ENCODE measurements at regions not wholly inside any gene's neighbourhood (a gene's known extent, or its start where the extent isn't known, plus 50 kb on each side); places are given as distances from the start of the nearest gene placed in this dataset.

DNA sequence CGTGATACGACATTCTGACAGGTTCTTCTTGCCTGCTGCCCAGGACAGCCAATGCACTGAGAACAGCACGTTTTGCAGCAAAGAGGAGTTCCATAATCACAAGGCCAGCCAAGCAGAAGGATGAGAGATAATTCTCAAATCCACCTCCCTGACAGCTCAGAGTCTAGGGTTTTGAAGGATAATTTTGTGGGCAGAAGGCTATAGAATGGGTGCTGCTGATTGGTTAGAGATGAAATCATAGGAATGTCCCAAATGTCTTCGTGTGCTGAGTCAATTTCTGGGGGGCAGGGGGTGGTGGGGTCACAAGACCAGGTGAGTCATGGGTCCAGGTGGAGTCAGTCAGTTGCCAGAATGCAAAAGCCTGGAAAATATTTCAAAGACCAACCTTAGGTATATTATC is 175.5 kb upstream of the SLC30A5 start:
- Histone ChIP-seq H3K27ac (no peak overlapping the region), H3K4me3 (no peak overlapping the region), H3K27me3 (no peaks in the 10 kb centered on the region), H3K36me3 (no peaks in the 10 kb centered on the region), H3K9me3 (peaks cover 0 to 7% of the 10 kb centered on the region in 2 donors), H3K4me1 (no peaks in the 10 kb centered on the region)
- ATAC-seq (no peak), DNase-seq (no peak)
- intact Hi-C loops (cut with DNase I): no loop called here
- TF ChIP-seq, protein P1, sequence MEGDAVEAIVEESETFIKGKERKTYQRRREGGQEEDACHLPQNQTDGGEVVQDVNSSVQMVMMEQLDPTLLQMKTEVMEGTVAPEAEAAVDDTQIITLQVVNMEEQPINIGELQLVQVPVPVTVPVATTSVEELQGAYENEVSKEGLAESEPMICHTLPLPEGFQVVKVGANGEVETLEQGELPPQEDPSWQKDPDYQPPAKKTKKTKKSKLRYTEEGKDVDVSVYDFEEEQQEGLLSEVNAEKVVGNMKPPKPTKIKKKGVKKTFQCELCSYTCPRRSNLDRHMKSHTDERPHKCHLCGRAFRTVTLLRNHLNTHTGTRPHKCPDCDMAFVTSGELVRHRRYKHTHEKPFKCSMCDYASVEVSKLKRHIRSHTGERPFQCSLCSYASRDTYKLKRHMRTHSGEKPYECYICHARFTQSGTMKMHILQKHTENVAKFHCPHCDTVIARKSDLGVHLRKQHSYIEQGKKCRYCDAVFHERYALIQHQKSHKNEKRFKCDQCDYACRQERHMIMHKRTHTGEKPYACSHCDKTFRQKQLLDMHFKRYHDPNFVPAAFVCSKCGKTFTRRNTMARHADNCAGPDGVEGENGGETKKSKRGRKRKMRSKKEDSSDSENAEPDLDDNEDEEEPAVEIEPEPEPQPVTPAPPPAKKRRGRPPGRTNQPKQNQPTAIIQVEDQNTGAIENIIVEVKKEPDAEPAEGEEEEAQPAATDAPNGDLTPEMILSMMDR (IDR thresholded peaks at IDR 0.05): no peak

DNA sequence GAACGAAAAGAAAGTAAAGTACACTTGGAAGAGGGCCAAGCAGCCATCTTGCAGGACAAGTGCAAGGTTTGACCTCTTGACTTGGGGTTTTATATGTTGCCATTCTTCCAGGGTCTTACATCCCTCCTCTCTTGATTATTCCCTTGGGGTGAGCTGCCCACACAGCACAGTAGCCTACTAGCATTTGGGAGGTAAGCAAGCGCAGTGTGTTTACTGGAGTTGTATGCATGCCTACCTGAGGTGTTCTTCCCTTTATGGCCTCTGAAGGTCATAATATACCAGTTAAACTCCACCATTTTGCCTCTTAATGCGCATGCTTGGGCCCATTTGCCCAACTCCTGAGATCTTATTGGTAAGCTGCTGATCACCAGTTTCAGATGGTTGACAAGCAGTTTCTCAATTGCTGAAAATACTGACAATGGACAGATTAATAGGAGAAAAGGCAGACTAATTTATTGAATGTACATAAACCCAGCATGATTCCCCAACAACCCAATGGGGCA is 173.8 kb upstream of the SLC30A5 start:
- intact Hi-C loops (cut with DNase I): no loop called here
- Histone ChIP-seq H3K36me3 (no peaks in the 10 kb centered on the region), H3K4me1 (no peaks in the 10 kb centered on the region), H3K27me3 (no peaks in the 10 kb centered on the region), H3K27ac (no peak overlapping the region), H3K4me3 (no peak overlapping the region), H3K9me3 (peaks cover 0 to 7% of the 10 kb centered on the region in 2 donors)
- ATAC-seq: no peak
- TF ChIP-seq, protein P1 (IDR thresholded peaks at IDR 0.05): no peak
- DNase-seq: no peak

DNA sequence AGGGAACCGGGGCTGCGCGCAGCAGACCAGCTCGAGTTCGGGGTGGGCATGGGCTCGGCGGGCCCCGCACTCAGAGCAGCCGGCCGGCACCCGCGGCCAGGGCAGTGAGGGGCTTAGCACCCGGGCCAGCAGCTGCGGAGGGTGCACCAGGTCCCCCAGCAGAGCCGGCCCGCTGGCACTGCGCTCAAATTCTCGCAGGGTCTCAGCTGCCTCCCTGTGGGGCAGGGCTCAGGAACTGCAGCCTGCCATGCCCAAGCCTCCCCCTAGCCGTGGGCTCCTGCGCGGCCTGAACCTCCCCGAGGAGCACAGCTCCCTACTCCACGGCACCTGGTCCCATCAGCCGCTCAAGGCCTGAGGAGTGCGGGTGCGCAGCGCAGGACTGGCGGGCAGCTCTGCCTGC is 172.9 kb upstream of the SLC30A5 start:
- DNase-seq (peak in 1 of 4 donors; percentile 72), ATAC-seq (no peak)
- Histone ChIP-seq H3K4me3 (no peak overlapping the region), H3K9me3 (peaks cover 0 to 7% of the 10 kb centered on the region in 2 donors), H3K27ac (no peak overlapping the region), H3K36me3 (no peaks in the 10 kb centered on the region), H3K4me1 (no peaks in the 10 kb centered on the region), H3K27me3 (no peaks in the 10 kb centered on the region)
- intact Hi-C loops (cut with DNase I): no loop called here
- TF ChIP-seq, protein P1 (IDR thresholded peaks at IDR 0.05): no peak

DNA sequence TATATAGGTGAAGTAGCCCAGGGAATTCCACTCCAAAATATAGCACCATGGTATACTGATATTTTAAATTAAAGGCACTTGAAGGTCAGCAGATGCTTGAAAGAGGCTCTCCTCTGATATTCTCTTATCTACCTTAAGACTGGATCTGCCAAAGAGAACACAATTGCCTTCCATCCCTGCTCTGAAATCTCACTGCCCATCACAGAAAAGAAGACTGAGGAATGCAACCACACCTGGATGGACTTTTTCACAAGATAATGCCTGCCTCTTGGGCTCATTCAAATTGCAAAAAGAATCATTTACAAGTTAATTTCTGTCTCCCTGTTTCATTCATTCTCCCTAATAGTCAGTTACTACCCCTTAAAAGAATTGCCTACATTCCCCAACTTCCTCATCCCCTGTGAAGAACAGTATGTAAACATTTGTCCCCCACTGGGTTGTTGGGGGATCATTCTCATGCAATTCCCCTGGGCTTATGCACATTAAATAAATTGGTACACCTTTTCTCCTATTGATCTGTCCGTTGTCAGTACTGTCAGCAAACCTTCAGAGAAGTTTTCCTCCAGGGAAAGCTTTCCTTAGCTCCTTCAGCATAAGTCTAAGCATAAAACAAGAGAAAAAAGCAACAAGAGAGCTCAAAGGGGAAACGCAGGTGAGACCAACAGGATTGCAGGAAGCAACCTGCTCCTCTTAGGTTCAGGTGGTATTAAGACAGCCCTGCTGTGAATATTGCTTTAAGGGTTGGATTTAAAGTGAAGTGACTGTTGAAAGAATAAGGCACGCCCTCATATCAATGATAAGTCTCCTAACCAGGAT is 171.4 kb upstream of the SLC30A5 start:
- intact Hi-C loops (cut with DNase I): no loop called here
- no peaks in the 10 kb centered on the region for H3K27me3 ChIP-seq
- peaks cover 0 to 7% of the 10 kb centered on the region in 2 donors for H3K9me3 ChIP-seq
- no peaks in the 10 kb centered on the region for H3K36me3 ChIP-seq
- TF ChIP-seq, protein P1 (IDR thresholded peaks at IDR 0.05): no peak
- ATAC-seq (no peak), DNase-seq (no peak)
- H3K4me3 ChIP-seq: no peak overlapping the region
- H3K27ac ChIP-seq: no peak overlapping the region
- H3K4me1 ChIP-seq: no peaks in the 10 kb centered on the region

DNA sequence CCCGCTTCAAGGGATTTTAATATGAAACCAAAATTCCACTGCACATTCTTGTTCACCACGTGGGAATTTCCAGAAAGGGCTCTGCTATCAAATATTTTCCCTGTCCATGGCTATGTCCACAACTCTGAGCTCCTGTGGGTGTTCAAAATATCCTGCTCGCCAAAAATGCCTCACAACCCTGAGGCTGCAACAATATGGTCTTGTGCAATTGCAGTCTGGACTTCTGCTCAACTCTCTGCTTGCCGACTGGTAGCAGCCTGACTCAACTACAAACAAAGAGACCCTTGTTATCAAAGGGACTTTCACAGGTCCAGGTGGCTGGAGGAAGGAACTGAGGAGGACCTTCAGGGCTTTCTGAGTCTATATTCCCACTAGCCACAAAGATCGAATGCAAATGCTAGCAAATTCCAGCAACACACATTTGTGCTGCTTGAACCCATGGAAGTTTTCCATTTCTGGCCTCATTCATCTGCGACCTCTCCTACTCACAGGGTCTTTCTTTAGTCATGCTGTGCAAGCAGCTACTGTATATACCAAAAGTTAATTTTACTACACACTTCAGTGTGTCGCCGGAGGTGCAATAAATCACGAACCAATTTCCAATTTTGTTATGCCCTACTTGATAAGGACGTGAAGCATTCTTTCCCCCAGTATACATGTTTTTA is 169.2 kb upstream of the SLC30A5 start:
- Histone ChIP-seq H3K27ac (no peak overlapping the region), H3K9me3 (peaks cover 0 to 7% of the 10 kb centered on the region in 2 donors), H3K36me3 (no peaks in the 10 kb centered on the region), H3K27me3 (no peaks in the 10 kb centered on the region), H3K4me1 (no peaks in the 10 kb centered on the region), H3K4me3 (no peak overlapping the region)
- TF ChIP-seq, protein P1 (IDR thresholded peaks at IDR 0.05): no peak
- intact Hi-C loops (cut with DNase I): no loop called here
- DNase-seq (no peak), ATAC-seq (peak; percentile 65)
